IMR-90 (cell line): ENCODE measurements at regions not wholly inside any gene's neighbourhood (a gene's known extent, or its start where the extent isn't known, plus 50 kb on each side); places are given as distances from the start of the nearest gene placed in this dataset.

Experiments
- ATAC-seq: fragments of 200-7000 bp; cut with Tn5 transposase; 2 replicates; pipeline ENCODE4 v1.9.1; 2020; ENCODE audit warnings: low read depth, mild to moderate bottlenecking, moderate library complexity
- BruUV-seq: library from RNA; stranded (reverse); fragments of 400-500 nt; replicated peaks from 2 replicates; lab custom pipeline; 2021; lab: Mats Ljungman, UMichigan
- CTCF ChIA-PET: fragments of 300-600 bp; formaldehyde crosslinking; extraction: SDS; loops from one replicate; lab custom pipeline; 2021; ENCODE audit warnings: antibody characterized with exemption; lab: Yijun Ruan, JAX
- POLR2A ChIA-PET: fragments of 300-600 bp; sonication (Branson Sonifier 250); formaldehyde crosslinking; loops from one replicate; lab custom pipeline; 2022; ENCODE audit warnings: antibody characterized with exemption; ENCODE audit not compliant: unreplicated experiment; lab: Charles Lee
- DNase-seq: peaks from one replicate; pipeline ENCODE4 v3.0.0; 2013
- H2AFZ ChIP-seq: replicated peaks from 2 replicates; pipeline ENCODE3; 2013; ENCODE audit warnings: low read length, mild to moderate bottlenecking; ENCODE audit not compliant: poor library complexity
- H2AK5ac ChIP-seq: 2 replicates; pipeline ENCODE4 v1.6.1; 2013; ENCODE audit warnings: low read depth, low read length, inconsistent platforms
- H2AK9ac ChIP-seq: replicated peaks from 2 replicates; pipeline ENCODE3; 2013; ENCODE audit warnings: mild to moderate bottlenecking, low read depth, low read length, moderate library complexity; ENCODE audit not compliant: poor library complexity
- H2BK120ac ChIP-seq: 2 replicates; pipeline ENCODE4 v1.6.1; 2013; ENCODE audit warnings: low read depth, low read length, inconsistent platforms
- H2BK15ac ChIP-seq: 3 replicates; pipeline ENCODE4 v1.6.1; 2013; ENCODE audit warnings: low read depth, low read length, inconsistent platforms
- H2BK20ac ChIP-seq: 2 replicates; pipeline ENCODE4 v1.6.1; 2013; ENCODE audit warnings: low read depth, mild to moderate bottlenecking, inconsistent platforms, low read length, moderate library complexity
- H2BK5ac ChIP-seq: 2 replicates; pipeline ENCODE4 v1.6.1; 2013; ENCODE audit warnings: mild to moderate bottlenecking, low read depth, low read length, inconsistent platforms; ENCODE audit not compliant: poor library complexity, severe bottlenecking
- H3K14ac ChIP-seq: replicated peaks from 2 replicates; pipeline ENCODE4 v1.6.1; 2013; ENCODE audit warnings: low read depth, low read length, inconsistent platforms
- H3K18ac ChIP-seq: 2 replicates; pipeline ENCODE4 v1.6.1; 2013; ENCODE audit warnings: low read depth, low read length, control low read depth
- H3K23ac ChIP-seq: 2 replicates; pipeline ENCODE4 v1.6.1; 2013; ENCODE audit warnings: low read depth, low read length, inconsistent platforms
- H3K27ac ChIP-seq: 2 replicates; pipeline ENCODE4 v1.5.1; 2013; ENCODE audit warnings: mild to moderate bottlenecking, control low read depth, low read length; ENCODE audit not compliant: insufficient read depth
- H3K27me3 ChIP-seq: 2 replicates; pipeline ENCODE4 v1.6.1; 2013; ENCODE audit warnings: low read length; ENCODE audit not compliant: control insufficient read depth, insufficient read depth
- H3K36me3 ChIP-seq: 2 replicates; pipeline ENCODE4 v1.6.1; 2013; ENCODE audit warnings: low read length, mixed read lengths; ENCODE audit not compliant: control insufficient read depth, insufficient read depth
- H3K4ac ChIP-seq: 2 replicates; pipeline ENCODE4 v1.6.1; 2013; ENCODE audit warnings: low read depth, low read length, inconsistent platforms
- H3K4me1 ChIP-seq: 2 replicates; pipeline ENCODE4 v1.6.1; 2013; ENCODE audit warnings: low read length, mixed read lengths; ENCODE audit not compliant: control insufficient read depth, insufficient read depth
- H3K4me2 ChIP-seq: 2 replicates; pipeline ENCODE4 v1.6.1; 2013; ENCODE audit warnings: low read depth, mild to moderate bottlenecking, control low read depth, low read length, moderate library complexity
- H3K4me3 ChIP-seq: 2 replicates; pipeline ENCODE4 v1.5.1; 2013; ENCODE audit warnings: low read depth, mild to moderate bottlenecking, control low read depth, low read length, moderate library complexity; ENCODE audit not compliant: insufficient read depth
- H3K56ac ChIP-seq: 2 replicates; pipeline ENCODE4 v1.6.1; 2013; ENCODE audit warnings: low read length, inconsistent platforms; ENCODE audit not compliant: insufficient read depth; ENCODE audit errors: extremely low read depth
- H3K79me1 ChIP-seq, 2 experiments: 2 replicates each; pipeline ENCODE4 v1.6.1; 2013; ENCODE audit warnings: low read length in 2 of 2, inconsistent platforms in 1 of 2, low read depth in 1 of 2
- H3K9ac ChIP-seq: 2 replicates; pipeline ENCODE4 v1.6.1; 2013; ENCODE audit warnings: low read depth, low read length, control low read depth
- H3K9me1 ChIP-seq: 2 replicates; pipeline ENCODE4 v1.6.1; 2013; ENCODE audit warnings: low read length, inconsistent platforms; ENCODE audit not compliant: insufficient read depth
- H3K9me3 ChIP-seq: 2 replicates; pipeline ENCODE4 v1.6.1; 2013; ENCODE audit warnings: low read length; ENCODE audit not compliant: control insufficient read depth, insufficient read depth
- H4K20me1 ChIP-seq: 2 replicates; pipeline ENCODE4 v1.6.1; 2013; ENCODE audit warnings: low read length, inconsistent platforms; ENCODE audit not compliant: insufficient read depth
- H4K5ac ChIP-seq: 2 replicates; pipeline ENCODE4 v1.6.1; 2013; ENCODE audit warnings: mild to moderate bottlenecking, low read depth, low read length, control low read depth
- H4K8ac ChIP-seq, 2 experiments: 2 replicates each; pipeline ENCODE4 v1.6.1; 2013; ENCODE audit warnings: low read depth in 2 of 2, low read length in 2 of 2, control low read depth in 1 of 2, inconsistent platforms in 1 of 2
- H4K91ac ChIP-seq: 2 replicates; pipeline ENCODE4 v1.6.1; 2013; ENCODE audit warnings: low read depth, low read length, inconsistent platforms; ENCODE audit not compliant: insufficient read depth
- whole genome bisulfite sequencing, 2 experiments: methylation state at CpG; one replicate each; pipeline versions ENCODE4 v1.1.5 to v1.1.7; 2013; ENCODE audit warnings: missing lambda C conversion rate in 2 of 2; ENCODE audit not compliant: insufficient read length in 1 of 2; ENCODE audit errors: extremely low coverage in 2 of 2; 5-methylcytosine and 5-hydroxymethylcytosine counted together
- dilution Hi-C: fragments of 300-500 bp; cut with HindIII; formaldehyde crosslinking; loops from one replicate; pipeline ENCODE4 v1.14.3; 2018; ENCODE audit warnings: low sequenced_read_pairs; ENCODE audit not compliant: unreplicated experiment
- in situ Hi-C: fragments of 300-500 bp; cut with MboI; formaldehyde crosslinking; loops from 3 replicates; pipeline ENCODE4 v1.14.3; 2019; ENCODE audit warnings: low sequenced_read_pairs, inconsistent platforms, mixed read lengths
- intact Hi-C: fragments of 100-400 bp; cut with micrococcal nuclease; formaldehyde crosslinking; loops from 2 replicates; pipeline ENCODE4 v1.10.0; 2022
- TF ChIP-seq, protein P1 (sequence below): fragments of 150-350 bp; IDR thresholded peaks from 2 replicates; pipeline ENCODE4 v1.6.1; 2016; ENCODE audit warnings: low read depth, mild to moderate bottlenecking, low read length, moderate library complexity, borderline replicate concordance

DNA sequence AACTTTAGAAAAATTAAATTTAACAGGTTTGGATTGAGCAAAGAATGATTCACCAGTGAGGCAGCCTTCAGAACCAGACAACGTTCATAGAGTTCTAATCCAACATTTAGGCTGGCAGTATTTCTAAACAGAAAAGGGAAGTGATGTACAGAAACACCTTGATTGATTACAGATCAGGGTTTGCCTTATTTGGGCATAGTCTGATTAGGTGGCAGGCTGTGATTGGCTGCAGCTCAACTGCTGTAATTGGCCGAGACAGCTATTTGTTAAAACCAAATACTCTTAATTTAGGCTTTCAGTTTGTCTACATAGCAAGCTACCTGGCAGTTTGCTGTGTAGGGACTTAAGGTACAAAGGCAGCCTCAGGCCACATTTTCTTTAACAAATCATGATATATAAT, 802.5 kb downstream of the IPMK start:
- dilution Hi-C loops = no loop called here
- Histone ChIP-seq H2BK20ac (no peak overlapping the region), H2BK15ac (no peak overlapping the region), H3K4me3 (no peak overlapping the region), H3K4me1 (no peaks in the 10 kb centered on the region), H2BK120ac (no peak overlapping the region), H3K9me3 (no peaks in the 10 kb centered on the region), H2AFZ (no peak overlapping the region), H3K56ac (no peak overlapping the region), H3K9ac (no peak overlapping the region), H3K27me3 (no peaks in the 10 kb centered on the region), H3K4me2 (no peak overlapping the region), H3K27ac (no peak overlapping the region), H3K36me3 (no peaks in the 10 kb centered on the region), H4K20me1 (no peaks in the 10 kb centered on the region), H3K4ac (no peak overlapping the region), H3K18ac (no peak overlapping the region), H4K5ac (no peak overlapping the region), H3K9me1 (no peaks in the 10 kb centered on the region), H2BK5ac (no peak overlapping the region), H3K14ac (no peak overlapping the region), H2AK9ac (no peak overlapping the region), H3K23ac (no peak overlapping the region), H4K8ac (no peak overlapping the region), H3K79me1 (no peaks in the 10 kb centered on the region), H2AK5ac (no peak overlapping the region), H4K91ac (no peak overlapping the region)
- intact Hi-C loops = no loop called here
- no peak for ATAC-seq
- no CpG with 5 or more reads among the region's 2 CpGs for WGBS, 2 experiments
- in situ Hi-C loops = no loop called here
- TF ChIP-seq, protein P1, sequence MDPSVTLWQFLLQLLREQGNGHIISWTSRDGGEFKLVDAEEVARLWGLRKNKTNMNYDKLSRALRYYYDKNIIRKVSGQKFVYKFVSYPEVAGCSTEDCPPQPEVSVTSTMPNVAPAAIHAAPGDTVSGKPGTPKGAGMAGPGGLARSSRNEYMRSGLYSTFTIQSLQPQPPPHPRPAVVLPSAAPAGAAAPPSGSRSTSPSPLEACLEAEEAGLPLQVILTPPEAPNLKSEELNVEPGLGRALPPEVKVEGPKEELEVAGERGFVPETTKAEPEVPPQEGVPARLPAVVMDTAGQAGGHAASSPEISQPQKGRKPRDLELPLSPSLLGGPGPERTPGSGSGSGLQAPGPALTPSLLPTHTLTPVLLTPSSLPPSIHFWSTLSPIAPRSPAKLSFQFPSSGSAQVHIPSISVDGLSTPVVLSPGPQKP = no peak
- BruUV-seq = no TSS peak
- no peak for DNase-seq
- ChIA-PET POLR2A (no interaction called here), CTCF (no interaction called here)
